Activated naive CD8-positive, alpha-beta T cell treated with anti-CD3 and anti-CD28 coated beads for 36 hours (primary cell): ENCODE measurements at regions not wholly inside any gene's neighbourhood (a gene's known extent, or its start where the extent isn't known, plus 50 kb on each side); places are given as distances from the start of the nearest gene placed in this dataset.

Experiments
- DNase-seq: peaks from one replicate; pipeline ENCODE4 v3.0.0; 2021
- H3K27ac Mint-ChIP-seq: one replicate; pipeline ENCODE4 v1.8.0; 2022; ENCODE audit warnings: mild to moderate bottlenecking, moderate library complexity, mixed read lengths
- H3K27me3 Mint-ChIP-seq: one replicate; pipeline ENCODE4 v1.8.0; 2022; ENCODE audit warnings: mild to moderate bottlenecking, mixed read lengths
- H3K36me3 Mint-ChIP-seq: one replicate; pipeline ENCODE4 v1.8.0; 2021; ENCODE audit warnings: mild to moderate bottlenecking, mixed read lengths
- H3K4me1 Mint-ChIP-seq: one replicate; pipeline ENCODE4 v1.8.0; 2021; ENCODE audit warnings: mixed read lengths
- H3K4me3 Mint-ChIP-seq: one replicate; pipeline ENCODE4 v1.8.0; 2022; ENCODE audit warnings: mild to moderate bottlenecking, moderate library complexity, mixed read lengths
- H3K9me3 Mint-ChIP-seq: one replicate; pipeline ENCODE4 v1.8.0; 2022; ENCODE audit warnings: mixed read lengths

DNA sequence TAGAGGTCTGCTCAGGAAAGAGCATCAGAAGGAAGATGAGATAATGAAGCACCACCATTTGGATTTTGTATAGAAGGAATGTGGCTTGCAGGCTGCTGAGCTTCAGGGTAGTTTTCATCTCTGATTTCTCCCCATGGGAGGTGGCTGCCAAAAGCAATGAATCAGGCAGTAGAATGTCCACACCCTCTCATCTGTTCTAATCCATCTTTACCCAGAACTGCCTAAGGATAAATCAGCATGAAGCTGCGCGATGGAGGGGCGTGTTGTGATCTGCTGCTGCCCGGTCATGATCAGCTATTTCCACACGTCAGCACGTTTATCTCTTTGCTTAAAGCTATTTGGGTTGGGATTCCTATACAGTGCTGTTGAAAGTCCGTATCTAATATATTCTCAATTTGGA, 295.4 kb downstream of the FOXA2 start:
- no peaks in the 10 kb centered on the region for H3K36me3 Mint-ChIP-seq
- peaks cover 3% of the 10 kb centered on the region for H3K27me3 Mint-ChIP-seq
- no peak for DNase-seq
- peaks cover 2% of the 10 kb centered on the region for H3K9me3 Mint-ChIP-seq
- H3K27ac Mint-ChIP-seq = no peak overlapping the region
- H3K4me3 Mint-ChIP-seq = no peak overlapping the region
- H3K4me1 Mint-ChIP-seq = no peaks in the 10 kb centered on the region

DNA sequence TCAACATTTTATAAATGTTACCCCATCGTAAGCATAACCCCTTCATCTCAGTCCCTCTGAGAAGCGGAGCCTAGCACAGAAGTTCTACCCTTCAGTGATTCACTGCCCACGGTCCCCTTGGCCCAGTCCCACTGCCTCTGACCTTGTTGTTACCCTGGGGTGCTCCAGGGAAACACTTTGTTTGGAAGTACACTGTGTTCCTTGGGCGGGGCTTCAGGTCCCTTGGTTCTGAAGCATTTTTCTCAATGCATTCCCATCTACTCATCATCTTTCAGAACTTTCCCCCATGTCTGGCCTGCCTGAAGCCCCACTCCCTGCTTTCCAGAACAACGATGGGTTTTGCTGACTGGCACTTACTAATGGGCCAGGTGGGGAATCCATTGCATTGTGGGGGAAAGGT, 296.2 kb downstream of the FOXA2 start:
- H3K27me3 Mint-ChIP-seq = peaks cover 3% of the 10 kb centered on the region
- peaks cover 2% of the 10 kb centered on the region for H3K9me3 Mint-ChIP-seq
- H3K27ac Mint-ChIP-seq = no peak overlapping the region
- no peak for DNase-seq
- H3K4me3 Mint-ChIP-seq = no peak overlapping the region
- no peaks in the 10 kb centered on the region for H3K4me1 Mint-ChIP-seq
- no peaks in the 10 kb centered on the region for H3K36me3 Mint-ChIP-seq

DNA sequence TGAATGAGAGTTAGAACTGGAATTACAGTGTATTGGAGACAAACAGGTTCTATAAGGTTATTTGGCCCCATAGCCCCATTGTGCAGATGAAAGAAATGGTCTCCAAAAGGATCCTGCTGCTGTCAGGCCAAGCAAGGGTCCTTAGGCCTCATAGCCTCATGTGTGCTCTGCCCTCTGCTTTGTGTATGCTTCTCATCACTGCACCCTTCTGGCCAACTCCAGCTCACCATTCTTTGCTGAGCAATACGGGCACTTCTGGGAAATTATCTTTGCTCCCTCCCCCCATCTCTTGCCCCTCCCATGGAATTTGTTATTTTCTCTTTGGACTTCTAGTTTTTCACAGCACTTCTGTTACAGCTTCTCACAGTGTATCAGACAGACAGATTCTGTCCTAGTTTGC, 298.8 kb downstream of the FOXA2 start:
- Mint-ChIP-seq H3K36me3 (no peaks in the 10 kb centered on the region), H3K27ac (no peak overlapping the region), H3K4me3 (no peak overlapping the region), H3K9me3 (peaks cover 2% of the 10 kb centered on the region), H3K27me3 (no peaks in the 10 kb centered on the region), H3K4me1 (no peaks in the 10 kb centered on the region)
- DNase-seq = no peak

GRCh38 chr20:22282696-22283095, 301.7 kb downstream of the FOXA2 start:
- H3K27me3 Mint-ChIP-seq = no peaks in the 10 kb centered on the region
- no peak for DNase-seq
- H3K27ac Mint-ChIP-seq = no peak overlapping the region
- no peaks in the 10 kb centered on the region for H3K4me1 Mint-ChIP-seq
- H3K9me3 Mint-ChIP-seq = peaks cover 2% of the 10 kb centered on the region
- no peaks in the 10 kb centered on the region for H3K36me3 Mint-ChIP-seq
- H3K4me3 Mint-ChIP-seq = no peak overlapping the region

- H3K36me3 Mint-ChIP-seq = no peaks in the 10 kb centered on the region
- no peak overlapping the region for H3K4me3 Mint-ChIP-seq
- H3K27ac Mint-ChIP-seq = no peak overlapping the region
- no peaks in the 10 kb centered on the region for H3K27me3 Mint-ChIP-seq
- no peaks in the 10 kb centered on the region for H3K4me1 Mint-ChIP-seq
- H3K9me3 Mint-ChIP-seq = peaks cover 1% of the 10 kb centered on the region
- no peak for DNase-seq
Observed at GRCh38 chr20:22274330-22274729, 310.0 kb downstream of the FOXA2 start.

- no peak for DNase-seq
- H3K27me3 Mint-ChIP-seq = no peaks in the 10 kb centered on the region
- no peak overlapping the region for H3K4me3 Mint-ChIP-seq
- H3K4me1 Mint-ChIP-seq = no peaks in the 10 kb centered on the region
- H3K9me3 Mint-ChIP-seq = no peaks in the 10 kb centered on the region
- H3K27ac Mint-ChIP-seq = no peak overlapping the region
- H3K36me3 Mint-ChIP-seq = no peaks in the 10 kb centered on the region
Observed at GRCh38 chr20:22268675-22269074, 315.7 kb downstream of the FOXA2 start.

DNA sequence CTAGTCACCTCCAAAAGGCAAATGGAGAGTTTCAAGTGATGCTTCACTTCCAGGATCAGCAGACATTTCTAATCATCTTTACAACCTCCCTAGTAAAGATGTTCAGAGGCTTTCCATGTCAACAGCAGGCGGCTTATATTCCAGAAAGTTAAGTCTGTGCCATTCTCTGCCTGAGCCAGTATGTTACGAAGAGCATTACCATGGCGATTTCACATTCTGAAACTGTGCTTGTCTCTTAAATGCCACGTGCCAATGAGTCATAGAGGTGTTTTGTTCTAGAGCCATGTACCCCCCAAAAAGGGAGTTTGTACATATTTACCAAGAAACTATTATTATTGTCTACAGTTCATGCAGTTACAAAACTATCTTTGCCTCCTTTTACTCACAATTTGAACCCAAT, 319.5 kb downstream of the FOXA2 start:
- Mint-ChIP-seq H3K27ac (no peak overlapping the region), H3K4me3 (no peak overlapping the region), H3K9me3 (no peaks in the 10 kb centered on the region), H3K4me1 (no peaks in the 10 kb centered on the region), H3K36me3 (no peaks in the 10 kb centered on the region), H3K27me3 (no peaks in the 10 kb centered on the region)
- no peak for DNase-seq

- Mint-ChIP-seq H3K4me3 (no peak overlapping the region), H3K4me1 (no peaks in the 10 kb centered on the region), H3K27ac (no peak overlapping the region), H3K36me3 (no peaks in the 10 kb centered on the region), H3K27me3 (no peaks in the 10 kb centered on the region), H3K9me3 (no peaks in the 10 kb centered on the region)
- DNase-seq = no peak
Observed at GRCh38 chr20:22260506-22260905, 323.9 kb downstream of the FOXA2 start.

DNA sequence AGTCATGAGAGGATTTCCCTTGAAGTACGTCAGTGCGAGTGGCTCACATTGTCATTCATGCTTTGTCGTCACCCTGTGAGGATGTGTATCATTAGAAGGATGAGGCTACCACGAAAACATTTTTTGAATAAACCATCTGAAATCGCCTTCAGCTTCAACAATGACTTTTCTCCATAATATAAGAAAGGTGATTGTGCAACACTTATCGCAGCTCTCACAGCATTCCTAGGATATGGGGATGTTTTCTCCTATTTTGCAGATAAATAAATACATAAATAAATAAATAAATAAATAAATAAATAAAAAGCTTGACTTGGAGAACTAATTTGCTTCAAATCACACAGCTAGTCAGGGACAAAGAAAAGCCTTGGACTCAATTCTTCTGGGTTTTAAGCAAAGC, 326.5 kb downstream of the FOXA2 start:
- Mint-ChIP-seq H3K9me3 (no peaks in the 10 kb centered on the region), H3K4me1 (no peaks in the 10 kb centered on the region), H3K27ac (no peak overlapping the region), H3K36me3 (no peaks in the 10 kb centered on the region), H3K4me3 (no peak overlapping the region), H3K27me3 (no peaks in the 10 kb centered on the region)
- no peak for DNase-seq

- Mint-ChIP-seq H3K9me3 (no peaks in the 10 kb centered on the region), H3K36me3 (no peaks in the 10 kb centered on the region), H3K27me3 (no peaks in the 10 kb centered on the region), H3K4me3 (no peak overlapping the region), H3K4me1 (no peaks in the 10 kb centered on the region), H3K27ac (no peak overlapping the region)
- DNase-seq = no peak
Observed at GRCh38 chr20:22248051-22248667, 336.2 kb downstream of the FOXA2 start.

DNA sequence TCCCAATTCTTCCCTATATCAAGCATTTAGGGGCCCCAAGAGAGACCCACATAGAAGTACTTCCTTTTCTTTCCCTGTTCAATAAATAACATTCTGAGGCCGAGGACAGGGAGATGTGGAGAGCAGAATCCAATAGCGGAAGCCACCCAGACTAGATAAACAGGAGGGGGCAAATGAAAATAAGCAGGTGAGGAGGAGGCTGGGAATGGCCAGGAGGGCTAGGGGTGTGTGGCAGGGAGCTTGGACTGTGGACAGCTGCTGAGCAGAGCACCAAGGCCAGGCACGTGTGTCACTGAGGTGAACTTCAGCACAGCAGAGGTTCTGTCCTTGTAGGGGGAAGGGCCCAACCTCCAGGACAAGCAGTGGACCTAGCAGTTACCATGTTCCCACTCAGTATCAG, 339.2 kb downstream of the FOXA2 start:
- peaks cover 2% of the 10 kb centered on the region for H3K9me3 Mint-ChIP-seq
- no peak for DNase-seq
- no peak overlapping the region for H3K4me3 Mint-ChIP-seq
- no peaks in the 10 kb centered on the region for H3K4me1 Mint-ChIP-seq
- no peaks in the 10 kb centered on the region for H3K36me3 Mint-ChIP-seq
- H3K27ac Mint-ChIP-seq = no peak overlapping the region
- H3K27me3 Mint-ChIP-seq = no peaks in the 10 kb centered on the region

GRCh38 chr20:22243067-22243466, 341.3 kb downstream of the FOXA2 start:
- Mint-ChIP-seq H3K27ac (no peak overlapping the region), H3K27me3 (no peaks in the 10 kb centered on the region), H3K36me3 (no peaks in the 10 kb centered on the region), H3K9me3 (peaks cover 2% of the 10 kb centered on the region), H3K4me1 (no peaks in the 10 kb centered on the region), H3K4me3 (no peak overlapping the region)
- DNase-seq = no peak

DNA sequence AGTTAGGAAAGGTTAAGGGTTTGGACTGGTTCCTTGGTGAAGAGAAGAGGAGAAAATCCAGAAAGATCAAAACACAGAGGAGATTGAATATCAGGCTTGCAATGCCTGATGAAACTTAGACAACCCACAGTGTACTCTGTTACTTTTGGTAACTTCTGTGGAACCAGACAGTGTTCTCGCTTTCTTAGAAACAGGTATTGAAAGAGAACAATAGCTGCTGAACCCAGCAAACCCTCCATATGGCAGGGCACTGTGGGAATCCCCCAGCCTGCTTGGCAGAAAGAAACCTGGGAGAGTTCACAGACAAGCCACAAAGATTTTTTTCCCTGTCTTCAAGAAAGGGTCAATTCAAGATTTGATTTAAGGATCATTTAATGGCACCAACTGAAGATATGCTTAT, 342.8 kb downstream of the FOXA2 start:
- Mint-ChIP-seq H3K27ac (no peak overlapping the region), H3K27me3 (no peaks in the 10 kb centered on the region), H3K36me3 (no peaks in the 10 kb centered on the region), H3K4me3 (no peak overlapping the region), H3K4me1 (no peaks in the 10 kb centered on the region), H3K9me3 (peaks cover 4% of the 10 kb centered on the region)
- DNase-seq = no peak

DNA sequence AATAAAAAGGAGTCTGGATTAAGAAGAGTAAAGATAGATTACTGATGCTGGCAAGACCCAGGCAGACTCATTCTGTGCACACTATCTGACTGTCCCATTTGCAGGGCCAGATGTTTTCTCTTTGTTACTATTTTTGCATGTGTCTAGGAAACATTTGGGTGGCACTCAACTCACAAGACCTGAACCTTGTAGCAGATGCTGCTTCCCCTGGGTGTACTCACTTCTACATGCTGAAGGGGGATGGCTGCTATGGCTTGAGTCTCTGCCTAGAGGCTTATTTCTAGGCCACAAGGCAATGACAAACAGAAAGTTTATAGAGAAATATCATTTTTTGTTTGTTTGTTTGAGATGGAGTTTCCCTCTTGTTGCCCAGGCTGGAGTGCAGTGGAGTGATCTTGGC, 351.4 kb downstream of the FOXA2 start:
- H3K27ac Mint-ChIP-seq = no peak overlapping the region

DNA sequence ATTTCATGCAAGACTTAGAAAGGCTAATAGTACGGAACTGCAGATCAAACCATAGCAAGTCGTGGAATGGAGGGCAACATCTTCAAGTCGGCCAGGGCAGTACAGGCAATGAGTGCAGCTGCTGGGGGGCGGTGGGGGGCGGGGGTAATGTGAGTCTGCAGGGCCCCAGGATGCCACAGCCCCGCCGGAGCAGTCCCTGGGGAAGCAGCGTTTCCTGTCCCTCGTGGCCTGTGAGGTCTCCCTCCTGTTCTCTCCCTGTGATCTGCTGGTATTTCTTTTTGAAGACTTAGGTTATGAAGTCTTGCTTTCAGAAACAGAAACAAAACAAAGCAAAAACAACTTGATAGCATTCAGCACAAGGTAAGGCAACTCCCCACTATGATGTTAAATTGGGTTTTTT, 351.9 kb downstream of the FOXA2 start:
- no peaks in the 10 kb centered on the region for H3K36me3 Mint-ChIP-seq
- no peak overlapping the region for H3K4me3 Mint-ChIP-seq
- H3K27ac Mint-ChIP-seq = no peak overlapping the region
- no peak for DNase-seq
- no peaks in the 10 kb centered on the region for H3K4me1 Mint-ChIP-seq
- H3K27me3 Mint-ChIP-seq = peaks cover 3% of the 10 kb centered on the region
- H3K9me3 Mint-ChIP-seq = peaks cover 2% of the 10 kb centered on the region

More for the DNA sequence above, 351.4 kb downstream of the FOXA2 start:
- Mint-ChIP-seq H3K4me1 (no peaks in the 10 kb centered on the region), H3K36me3 (no peaks in the 10 kb centered on the region), H3K9me3 (peaks cover 4% of the 10 kb centered on the region), H3K4me3 (no peak overlapping the region), H3K27me3 (peaks cover 3% of the 10 kb centered on the region)
- DNase-seq = no peak

GRCh38 chr20:22226849-22227700, 357.3 kb downstream of the FOXA2 start:
- Mint-ChIP-seq H3K9me3 (peaks cover 7% of the 10 kb centered on the region), H3K27me3 (no peaks in the 10 kb centered on the region), H3K27ac (no peak overlapping the region), H3K4me3 (no peak overlapping the region), H3K36me3 (no peaks in the 10 kb centered on the region), H3K4me1 (no peaks in the 10 kb centered on the region)
- no peak for DNase-seq
